Type B pancreatic cell (in vitro differentiated cells): ENCODE measurements at regions not wholly inside any gene's neighbourhood (a gene's known extent, or its start where the extent isn't known, plus 50 kb on each side); places are given as distances from the start of the nearest gene placed in this dataset.

Experiments used
- DNase-seq: peaks from one replicate; pipeline ENCODE4 v3.0.0; 2021; ENCODE audit warnings: mixed read lengths; ENCODE audit not compliant: unreplicated experiment; ENCODE audit errors: extremely low spot score
- H3K27ac Mint-ChIP-seq: 2 replicates; pipeline ENCODE4 v1.8.0; 2021; ENCODE audit warnings: mild to moderate bottlenecking, mixed read lengths
- H3K27me3 Mint-ChIP-seq: 2 replicates; pipeline ENCODE4 v1.8.0; 2021; ENCODE audit warnings: mixed read lengths
- H3K36me3 Mint-ChIP-seq: 2 replicates; pipeline ENCODE4 v1.8.0; 2021; ENCODE audit warnings: mixed read lengths
- H3K4me1 Mint-ChIP-seq: one replicate; pipeline ENCODE4 v1.8.0; 2021; ENCODE audit warnings: mixed read lengths; ENCODE audit not compliant: unreplicated experiment
- H3K4me3 Mint-ChIP-seq: 2 replicates; pipeline ENCODE4 v1.8.0; 2021; ENCODE audit warnings: mild to moderate bottlenecking, mixed read lengths
- H3K9me3 Mint-ChIP-seq: 2 replicates; pipeline ENCODE4 v1.8.0; 2021; ENCODE audit warnings: mixed read lengths
- CTCF ChIP-seq: fragments of 200-600 bp; sonication (generic); conservative IDR thresholded peaks from 2 replicates; pipeline ENCODE4 v1.5.0; 2021; ENCODE audit warnings: antibody characterized with exemption, mild to moderate bottlenecking

GRCh38 chr9:135015096-135015495, 72.4 kb upstream of the OLFM1 start:
- no peak for DNase-seq
- H3K27me3 Mint-ChIP-seq = peaks cover 13% of the 10 kb centered on the region
- no peak overlapping the region for H3K4me3 Mint-ChIP-seq
- peaks cover 12% of the 10 kb centered on the region for H3K4me1 Mint-ChIP-seq
- H3K27ac Mint-ChIP-seq = peak overlapping the region; percentile 26
- no peaks in the 10 kb centered on the region for H3K36me3 Mint-ChIP-seq
- no peaks in the 10 kb centered on the region for H3K9me3 Mint-ChIP-seq
- no peak for TF ChIP-seq CTCF

- peaks cover 12% of the 10 kb centered on the region for H3K4me1 Mint-ChIP-seq
- peaks cover 13% of the 10 kb centered on the region for H3K27me3 Mint-ChIP-seq
- H3K4me3 Mint-ChIP-seq = no peak overlapping the region
- DNase-seq = no peak
- no peaks in the 10 kb centered on the region for H3K9me3 Mint-ChIP-seq
- peak overlapping the region; percentile 52 for H3K27ac Mint-ChIP-seq
- no peak for TF ChIP-seq CTCF
- no peaks in the 10 kb centered on the region for H3K36me3 Mint-ChIP-seq
Observed at GRCh38 chr9:135015565-135015964, 71.9 kb upstream of the OLFM1 start.

- H3K4me3 Mint-ChIP-seq = no peak overlapping the region
- H3K27me3 Mint-ChIP-seq = peaks cover 13% of the 10 kb centered on the region
- H3K4me1 Mint-ChIP-seq = peaks cover 12% of the 10 kb centered on the region
- no peak for TF ChIP-seq CTCF
- no peak for DNase-seq
- peak overlapping the region; percentile 52 for H3K27ac Mint-ChIP-seq
- no peaks in the 10 kb centered on the region for H3K36me3 Mint-ChIP-seq
- H3K9me3 Mint-ChIP-seq = no peaks in the 10 kb centered on the region
Observed at GRCh38 chr9:135016037-135016640, 71.3 kb upstream of the OLFM1 start.

GRCh38 chr9:135016876-135017275, 70.6 kb upstream of the OLFM1 start:
- no peaks in the 10 kb centered on the region for H3K9me3 Mint-ChIP-seq
- H3K4me3 Mint-ChIP-seq = no peak overlapping the region
- peaks cover 12% of the 10 kb centered on the region for H3K4me1 Mint-ChIP-seq
- no peak for TF ChIP-seq CTCF
- no peak for DNase-seq
- H3K36me3 Mint-ChIP-seq = no peaks in the 10 kb centered on the region
- H3K27ac Mint-ChIP-seq = no peak overlapping the region
- H3K27me3 Mint-ChIP-seq = peaks cover 13% of the 10 kb centered on the region

- Mint-ChIP-seq H3K9me3 (no peaks in the 10 kb centered on the region), H3K27me3 (peaks cover 16% of the 10 kb centered on the region), H3K27ac (no peak overlapping the region), H3K36me3 (peaks cover 2% of the 10 kb centered on the region), H3K4me1 (peaks cover 14% of the 10 kb centered on the region), H3K4me3 (no peak overlapping the region)
- no peak for DNase-seq
- TF ChIP-seq CTCF = no peak
Observed at GRCh38 chr9:135017899-135018298, 69.6 kb upstream of the OLFM1 start.
